ENCODE measurements at regions not wholly inside any gene's neighbourhood (a gene's known extent, or its start where the extent isn't known, plus 50 kb on each side); places are given as distances from the start of the nearest gene placed in this dataset.

DNA sequence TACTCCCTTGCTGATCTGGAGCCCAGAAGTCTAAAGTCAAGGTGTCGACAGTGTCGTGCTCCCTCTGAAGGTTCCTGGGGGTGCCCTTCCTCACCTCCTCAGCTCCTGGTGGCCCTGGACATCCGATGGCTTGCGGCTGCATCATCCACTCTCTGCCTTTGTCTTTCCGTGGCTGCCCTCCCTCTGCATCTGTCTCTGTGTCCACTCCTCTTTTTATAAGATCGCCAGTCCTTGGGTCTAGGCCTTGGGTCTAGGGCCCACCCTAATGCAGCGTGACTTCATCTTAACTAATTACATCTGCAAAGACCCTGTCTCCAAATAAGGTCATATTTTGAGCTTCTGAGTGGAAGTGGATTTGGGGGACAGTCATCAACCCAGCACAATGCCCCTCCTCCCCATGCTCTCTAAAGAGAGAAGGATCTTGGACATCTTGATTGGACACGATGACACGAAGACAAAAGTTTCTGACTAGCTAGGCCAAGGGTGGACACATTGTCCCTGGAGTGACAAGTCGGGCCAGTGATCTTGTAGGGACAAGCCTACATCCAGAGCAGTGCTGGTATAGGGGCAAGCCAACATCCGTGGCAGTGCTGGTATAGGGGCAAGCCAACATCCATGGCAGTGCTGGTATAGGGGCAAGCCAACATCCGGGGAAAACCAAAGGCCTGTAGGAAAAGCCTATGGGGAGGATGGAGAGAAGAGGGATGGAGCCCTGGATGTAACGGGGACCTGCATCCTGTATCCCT is 93.9 kb upstream of the DIO3 start:
- DNase-seq (ENCODE audit: low read depth) = no peak

DNA sequence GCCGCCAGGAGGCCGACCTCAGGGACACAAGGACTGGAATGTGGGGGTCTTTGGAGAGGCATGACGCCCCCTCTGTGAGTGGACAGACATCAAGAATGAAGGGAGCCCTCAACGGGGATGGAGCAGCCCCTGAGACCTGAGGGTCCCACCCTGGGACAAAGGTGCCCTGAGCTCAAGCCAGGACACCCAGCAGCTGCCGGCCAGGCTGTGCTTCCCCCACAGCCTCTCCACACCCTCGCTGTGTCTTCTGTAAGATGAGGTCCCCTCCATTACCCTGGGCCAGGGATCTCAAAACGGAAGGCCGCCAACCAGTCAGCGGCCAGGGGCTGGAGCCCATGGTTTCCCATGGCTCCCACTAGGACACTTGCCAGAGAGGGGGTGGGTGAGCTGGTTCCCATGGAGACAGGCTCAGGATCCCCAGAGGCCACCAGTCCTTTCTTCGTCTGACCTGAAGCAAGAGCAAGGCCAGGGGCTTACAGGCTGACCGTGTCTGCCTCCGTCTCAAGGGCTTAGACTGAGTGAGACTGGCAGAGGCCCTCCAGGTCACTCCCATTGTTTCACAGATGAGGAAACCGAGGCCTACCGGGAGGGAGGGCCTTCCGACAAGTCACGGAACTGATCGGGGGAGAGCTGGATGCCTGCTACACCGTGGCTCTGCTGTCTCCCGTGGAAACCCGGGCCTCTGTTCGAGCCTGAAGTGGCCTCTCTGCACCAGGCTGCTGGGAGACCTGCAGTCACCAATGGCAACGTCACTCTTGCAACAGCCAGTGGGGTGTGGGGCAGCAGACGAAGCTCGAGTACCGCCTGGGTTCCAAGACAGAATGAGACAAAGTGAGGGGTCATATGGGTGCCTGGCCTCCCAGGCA is 91.7 kb upstream of the DIO3 start:
- no peak for DNase-seq (ENCODE audit: low read depth)

DNA sequence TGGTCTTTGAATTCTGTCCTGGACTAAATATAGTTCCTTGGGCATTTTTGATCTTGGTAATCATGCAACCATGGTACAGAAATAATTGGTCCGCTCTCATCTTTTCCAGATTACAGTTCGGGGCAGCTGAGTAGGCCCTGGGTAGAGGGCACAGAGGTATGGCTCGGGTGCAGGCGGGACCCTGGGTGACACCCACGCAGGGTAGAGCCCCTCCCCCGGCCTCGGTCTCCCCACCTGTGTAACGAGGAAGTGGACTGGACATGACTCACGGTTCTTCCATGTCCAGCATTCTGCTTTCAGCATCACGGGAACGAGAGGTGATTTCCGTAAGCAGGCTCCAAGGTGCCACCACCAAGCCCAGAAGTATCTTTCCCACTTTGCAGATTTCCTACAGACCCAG is 91.0 kb upstream of the DIO3 start:
- DNase-seq (ENCODE audit: low read depth) = no peak

DNA sequence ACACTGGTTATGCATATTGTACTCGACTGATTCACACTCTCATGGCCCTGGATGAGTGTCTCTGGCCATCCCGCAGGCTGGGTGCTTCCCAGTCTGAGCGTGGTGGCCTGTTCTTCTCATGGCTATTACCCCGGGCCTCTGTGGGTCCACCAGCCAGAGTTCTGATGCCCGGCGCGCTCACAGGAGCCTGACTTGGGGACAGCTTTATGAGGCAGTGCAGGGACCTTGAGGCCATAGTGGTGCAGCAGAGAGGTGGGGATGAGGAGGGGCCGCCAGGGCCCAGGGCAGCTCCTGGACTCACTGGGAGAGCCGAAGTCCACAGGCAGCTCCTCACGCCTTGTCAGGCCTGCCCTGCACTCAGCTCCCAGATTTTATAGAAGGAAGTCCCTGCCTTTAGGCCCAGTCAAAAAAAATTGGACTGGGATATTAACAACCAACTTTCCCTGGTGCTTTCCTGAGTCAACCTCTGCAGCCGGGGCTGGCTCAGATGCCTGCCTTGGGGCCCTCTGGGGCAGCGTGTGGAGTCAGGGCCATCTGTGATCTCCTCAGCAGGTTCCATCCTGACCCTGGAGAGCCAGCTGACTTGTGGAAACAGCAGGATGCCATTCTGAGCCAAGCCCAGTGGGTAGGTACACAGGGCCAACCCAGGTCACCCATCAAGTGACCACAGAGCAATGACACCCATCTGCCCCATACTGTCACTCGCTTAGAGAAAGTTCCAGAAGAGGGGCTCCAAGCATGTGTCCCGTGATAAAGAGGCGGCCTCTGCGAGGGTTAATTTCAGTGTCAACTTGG is 89.4 kb upstream of the DIO3 start:
- DNase-seq (ENCODE audit: low read depth) = no peak

DNA sequence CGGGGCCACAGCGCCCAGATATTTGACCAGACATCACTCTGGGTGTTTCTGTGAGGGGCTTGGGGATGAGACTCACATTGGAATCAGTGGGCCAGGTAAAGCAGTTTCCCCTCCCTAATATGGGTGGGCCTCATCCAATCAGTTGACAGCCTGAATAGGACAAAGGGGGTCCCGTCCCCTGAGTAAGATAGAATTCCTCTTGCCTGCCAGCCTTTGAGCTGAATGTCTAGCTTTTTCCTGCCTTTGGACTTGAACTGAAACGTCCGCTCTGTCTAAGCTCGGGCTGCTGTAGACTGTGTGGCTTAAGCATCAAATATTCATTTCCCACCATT is 88.8 kb upstream of the DIO3 start:
- no peak for DNase-seq (ENCODE audit: low read depth)

DNA sequence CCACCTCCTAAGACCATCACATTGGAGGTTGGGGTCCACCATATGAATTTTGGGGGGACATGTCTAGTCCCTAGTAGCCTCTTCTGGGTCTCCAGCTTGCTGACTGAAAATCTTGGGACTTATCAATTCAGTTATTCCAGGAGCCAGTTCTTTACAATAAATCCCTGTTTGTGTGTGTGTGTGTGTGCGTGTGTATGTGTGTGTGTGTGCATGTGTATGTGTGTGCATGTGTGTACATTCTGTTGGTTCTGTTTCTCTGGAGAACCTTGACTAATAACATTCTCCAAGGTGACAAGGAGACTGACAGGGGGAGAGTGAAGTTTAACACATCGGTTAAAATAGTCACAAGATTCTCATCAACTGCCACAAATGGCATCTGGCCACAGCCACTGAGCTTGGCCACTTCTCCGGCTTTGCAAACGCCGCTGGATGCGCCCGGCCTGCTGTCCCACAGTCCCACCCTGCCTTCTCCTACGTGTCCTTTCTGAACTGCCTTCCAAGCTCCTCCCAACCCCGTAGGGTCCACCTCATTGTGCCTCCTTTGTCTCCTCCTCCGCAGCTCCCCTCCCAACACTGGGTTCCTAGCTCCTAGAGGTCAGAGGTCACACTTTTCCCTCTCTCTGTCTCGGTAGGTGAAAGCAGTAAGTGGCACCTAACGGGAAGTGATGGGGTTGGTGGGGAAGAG is 88.1 kb upstream of the DIO3 start:
- no peak for DNase-seq (ENCODE audit: low read depth)

DNA sequence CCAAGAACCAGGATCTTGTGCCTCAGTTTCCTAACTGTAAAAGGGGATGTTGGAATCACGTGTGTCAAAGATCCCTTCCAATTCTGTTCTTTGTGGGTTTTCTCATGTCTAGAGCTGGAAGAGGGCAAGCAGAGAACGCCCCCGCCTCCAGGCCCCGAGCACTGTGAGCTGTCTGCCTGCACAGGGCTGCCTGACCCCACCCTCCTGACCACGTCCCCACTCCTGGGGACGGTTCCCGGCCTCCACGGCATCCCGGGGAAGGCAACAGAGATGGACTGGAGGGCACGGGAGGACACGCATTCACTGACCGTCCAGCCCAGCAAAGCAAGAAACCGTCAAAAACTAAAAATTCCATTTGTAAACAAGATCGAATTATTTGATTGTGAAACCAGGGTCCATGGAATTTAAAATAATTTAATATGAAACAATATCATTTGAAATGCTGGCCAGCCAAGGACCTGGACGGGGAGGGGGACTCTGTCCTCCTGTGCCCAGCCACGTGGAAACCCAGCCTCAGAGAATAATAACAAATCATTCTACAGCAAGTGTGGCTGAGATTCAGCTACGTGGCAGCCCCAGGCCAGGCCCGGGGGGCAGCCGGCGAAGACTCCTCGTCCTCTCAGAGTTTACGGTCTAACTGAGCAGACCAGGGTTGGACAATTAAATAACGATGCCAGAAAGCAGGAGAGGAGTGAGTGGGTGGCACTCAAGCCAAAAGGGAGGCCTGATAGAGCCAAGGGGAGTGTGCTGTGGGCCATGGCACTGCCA is 87.3 kb upstream of the DIO3 start:
- no peak for DNase-seq (ENCODE audit: low read depth)

DNA sequence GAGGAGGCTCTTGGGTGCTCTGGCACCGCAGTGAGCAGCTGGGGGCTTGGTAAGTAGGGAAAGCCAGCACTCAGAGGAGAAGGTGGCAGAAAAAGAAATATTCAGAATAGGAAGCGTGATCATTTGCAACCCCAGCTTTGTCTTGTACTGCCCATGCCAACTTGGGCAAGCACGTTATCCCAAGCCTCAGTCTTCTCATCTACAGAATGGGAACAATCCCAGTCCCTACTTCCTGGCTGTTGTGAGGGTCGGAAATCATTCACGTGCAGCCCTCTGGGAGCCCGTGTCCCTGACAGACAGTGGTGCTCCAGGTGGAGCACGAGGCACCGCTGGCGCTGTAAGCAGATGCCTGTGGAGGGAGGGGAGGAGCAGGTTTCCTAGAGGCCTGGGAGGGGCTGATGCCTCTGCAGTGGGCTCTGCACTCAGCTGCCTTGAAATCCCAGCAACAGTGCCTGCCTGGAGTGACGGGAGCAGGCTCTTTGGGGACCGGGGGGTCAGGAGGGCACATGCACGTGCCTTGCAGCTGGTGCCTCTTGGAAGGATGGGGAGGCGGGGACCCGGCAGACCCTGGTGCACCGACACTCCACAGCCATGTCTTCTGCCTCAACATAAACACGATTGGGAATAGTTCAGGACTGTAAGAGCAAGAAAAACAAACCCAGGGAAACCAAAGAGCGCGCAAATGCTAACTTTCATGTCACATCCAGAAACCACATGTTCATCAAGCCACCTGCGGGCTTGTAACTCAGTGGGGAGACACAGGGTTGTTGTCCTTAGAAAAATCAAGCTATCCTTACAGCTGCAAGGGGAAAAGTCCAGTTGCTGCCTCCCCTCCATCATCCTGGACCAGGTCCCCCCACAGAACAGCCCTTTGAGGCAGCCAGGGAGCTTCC is 86.5 kb upstream of the DIO3 start:
- no peak for DNase-seq (ENCODE audit: low read depth)

DNA sequence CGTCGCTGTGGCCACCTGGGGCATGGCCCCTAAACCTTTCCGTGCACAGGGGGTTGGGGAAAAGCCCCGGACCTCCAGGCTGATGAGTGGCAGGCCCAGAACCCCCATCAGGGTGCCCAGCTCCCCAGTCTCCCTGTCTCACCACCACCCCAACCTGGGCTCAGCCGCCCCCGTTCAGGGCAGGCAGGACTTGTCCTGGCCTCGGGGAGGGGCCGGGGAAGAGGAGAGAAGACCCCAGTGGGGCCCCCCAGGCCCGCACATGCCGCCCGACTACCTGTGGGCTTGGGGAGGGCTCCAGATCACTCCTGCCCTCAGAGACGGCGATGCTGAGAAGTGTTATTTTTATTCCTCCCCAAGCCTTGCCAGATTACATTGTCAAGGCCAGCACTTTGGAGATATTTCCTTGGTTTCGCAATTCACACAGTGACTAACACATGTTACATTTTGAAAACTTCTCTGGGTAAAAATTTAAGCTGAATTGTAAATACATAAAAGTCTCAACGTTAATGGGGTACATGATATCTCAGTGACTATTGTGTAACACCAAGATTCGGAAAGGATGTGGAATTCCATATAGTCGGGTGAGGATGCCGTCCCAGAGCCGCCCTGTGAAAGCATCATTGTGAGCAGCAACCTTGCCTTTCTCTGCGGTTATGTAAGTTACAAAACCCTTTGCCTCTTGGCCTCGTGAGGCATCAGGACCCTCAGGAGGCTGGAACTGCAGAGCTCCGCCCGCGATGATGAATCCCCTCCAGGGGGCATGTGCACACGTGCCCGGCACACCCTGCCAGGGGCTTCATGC is 85.6 kb upstream of the DIO3 start:
- no peak for DNase-seq (ENCODE audit: low read depth)

DNA sequence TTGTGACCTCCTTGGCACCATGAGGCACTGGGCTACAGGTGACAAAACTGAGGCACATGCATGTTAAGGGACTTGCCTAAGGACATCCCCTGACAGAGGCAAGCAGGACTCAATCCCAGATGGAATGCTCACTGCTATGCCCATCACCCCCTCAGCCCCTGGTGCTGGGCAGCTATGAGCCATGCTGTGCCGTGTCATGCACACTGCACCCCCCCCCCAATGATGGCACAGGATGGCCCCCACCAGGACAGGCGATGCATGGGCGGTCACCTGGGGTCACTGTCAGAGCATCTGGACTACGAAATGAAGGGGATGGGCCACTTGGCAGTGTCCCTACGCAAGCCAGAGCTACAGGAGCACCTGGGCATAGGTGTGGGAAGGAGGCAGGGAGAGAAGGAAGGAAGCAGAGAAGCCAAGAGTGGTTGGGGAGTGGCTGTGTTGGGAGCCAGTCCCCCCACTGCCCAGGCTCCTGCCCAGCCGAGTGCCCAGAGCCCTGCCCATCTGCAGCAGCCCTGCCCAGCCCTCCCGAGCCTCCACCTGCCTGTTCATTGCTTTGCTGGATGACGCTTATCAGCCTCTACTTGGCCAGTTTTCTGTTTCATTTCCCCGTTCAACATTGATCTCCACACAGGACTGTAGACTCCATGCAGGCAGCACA is 84.9 kb upstream of the DIO3 start:
- DNase-seq (ENCODE audit: low read depth) = no peak

DNA sequence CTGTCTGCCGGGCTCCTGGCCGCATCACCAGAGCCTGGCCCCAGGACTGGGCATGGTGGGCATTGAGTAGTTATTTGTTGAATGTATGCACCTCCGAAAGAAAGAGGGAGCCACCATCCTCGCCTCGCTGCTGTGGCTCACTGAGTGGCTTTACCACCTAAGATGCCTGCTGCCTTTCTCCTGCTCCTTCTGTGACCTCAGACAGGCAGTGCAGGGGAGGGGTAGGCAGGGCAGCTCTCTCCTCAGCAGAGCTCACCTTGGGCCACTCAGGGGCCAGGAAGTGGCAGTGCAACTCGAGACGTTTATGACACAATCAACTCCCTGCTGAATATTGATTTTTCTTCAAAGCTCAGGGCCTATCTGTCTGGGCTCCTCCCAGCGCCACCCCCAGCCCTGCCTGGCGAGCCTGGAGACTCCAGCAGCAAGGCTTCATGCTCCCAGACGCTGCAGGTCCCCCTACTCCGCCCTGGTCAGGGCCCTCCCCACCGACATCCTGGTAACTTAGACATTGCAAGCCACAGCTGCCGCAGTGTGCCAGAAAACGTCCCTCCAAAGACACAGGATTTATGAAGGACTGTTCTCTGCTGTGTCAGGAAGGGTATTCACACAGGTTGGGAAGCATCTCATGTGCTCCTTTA is 84.3 kb upstream of the DIO3 start:
- no peak for DNase-seq (ENCODE audit: low read depth)

DNA sequence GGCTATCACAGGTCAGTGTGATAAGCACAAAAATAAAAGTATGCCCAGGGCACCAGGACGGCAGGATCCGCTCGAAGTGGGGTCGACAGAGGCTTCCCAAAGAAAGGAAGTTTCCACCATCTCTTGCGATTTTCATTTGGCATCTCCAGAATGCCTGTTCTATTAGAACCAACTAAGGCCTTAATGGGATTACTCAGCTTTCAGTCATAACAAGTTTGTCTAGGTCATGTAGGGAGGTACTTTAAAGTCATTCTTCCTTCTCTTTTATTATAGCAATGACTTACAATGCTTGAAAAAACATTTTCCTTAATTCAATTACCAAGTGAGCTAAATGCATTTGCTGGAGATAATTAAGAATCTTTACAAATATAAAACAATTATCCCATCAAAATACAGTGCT is 83.6 kb upstream of the DIO3 start:
- DNase-seq (ENCODE audit: low read depth) = no peak

DNA sequence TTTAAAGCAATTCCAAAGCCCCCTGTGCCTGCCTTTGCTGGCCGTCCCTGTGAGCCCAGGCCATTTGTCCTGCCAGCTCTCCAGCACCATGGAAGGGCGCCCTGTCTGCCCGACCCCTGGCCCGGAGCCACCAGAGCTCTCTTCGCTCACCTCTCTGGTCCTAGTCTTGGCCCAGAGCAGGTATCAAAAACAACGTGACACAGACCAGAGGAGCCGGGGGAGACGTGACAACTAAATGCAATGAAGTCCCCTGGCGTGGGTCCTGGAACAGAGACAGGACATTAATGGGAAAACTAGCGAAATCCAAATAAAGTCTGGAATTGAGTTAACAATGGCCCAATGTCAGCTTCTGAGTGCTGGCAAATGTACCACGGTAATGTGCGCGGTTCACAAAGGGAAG is 83.2 kb upstream of the DIO3 start:
- DNase-seq (ENCODE audit: low read depth) = no peak

DNA sequence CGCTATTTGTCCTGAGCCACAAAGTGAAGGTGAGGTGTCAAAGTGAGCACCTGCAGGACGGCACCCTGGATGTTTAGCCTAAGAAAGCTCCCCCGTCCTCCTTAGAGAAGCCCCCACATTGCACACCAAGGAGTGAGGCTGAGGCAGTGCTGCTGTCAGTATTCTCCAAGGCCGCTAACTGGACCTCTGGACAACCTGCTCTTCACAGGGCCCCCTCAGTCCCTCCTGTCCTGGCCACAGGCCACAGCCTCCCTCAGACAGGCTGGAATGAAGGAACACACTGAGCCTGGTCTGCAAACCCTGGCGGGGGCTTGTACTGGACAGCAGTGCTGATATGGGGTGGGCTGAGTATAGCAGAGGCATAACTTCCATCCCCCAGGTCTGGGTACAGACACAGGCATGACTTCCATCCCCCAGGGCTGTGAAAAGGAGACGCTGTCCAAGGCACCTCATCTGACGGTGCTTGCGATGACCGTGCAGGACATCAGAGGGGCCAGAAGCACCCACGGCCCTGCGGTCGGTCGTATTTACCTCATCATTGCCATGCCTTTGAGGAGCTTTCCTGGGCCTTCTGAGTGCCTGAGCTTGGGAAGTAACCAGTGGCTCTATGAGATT is 82.4 kb upstream of the DIO3 start:
- no peak for DNase-seq (ENCODE audit: low read depth)

DNA sequence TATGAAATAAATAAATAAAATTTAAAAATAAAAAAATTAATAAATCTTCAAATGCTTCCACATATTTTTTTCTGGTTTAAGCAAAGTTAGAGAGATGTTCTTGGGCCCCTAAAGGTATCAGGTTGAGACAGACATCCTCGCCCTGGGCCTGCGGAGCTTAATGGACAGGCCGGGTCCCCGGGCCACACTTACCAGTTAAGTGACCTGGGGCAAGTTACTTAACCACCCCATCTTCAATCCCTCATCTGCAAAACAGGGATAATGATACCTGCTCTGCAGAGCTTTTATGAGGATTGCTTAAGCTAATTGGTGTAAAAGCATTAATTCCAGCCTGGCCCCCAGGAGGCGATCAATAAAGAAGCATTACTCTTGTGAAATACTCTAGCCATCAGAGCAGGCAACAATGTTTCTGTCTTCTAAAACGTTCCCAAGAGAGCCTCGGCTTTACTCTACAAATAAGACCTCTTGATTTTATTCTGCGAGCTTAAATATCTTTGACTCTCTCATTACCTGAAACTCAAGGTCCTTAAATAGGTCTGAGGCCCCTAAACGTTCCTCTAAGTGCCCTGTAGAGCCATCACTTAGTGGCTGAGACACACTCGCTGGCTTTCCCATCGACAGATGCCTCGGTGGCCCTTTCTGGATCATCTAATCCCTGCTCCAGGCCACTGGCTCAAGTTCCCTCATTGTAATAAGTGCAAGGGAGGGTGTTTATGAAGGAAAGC is 81.1 kb upstream of the DIO3 start:
- DNase-seq (ENCODE audit: low read depth) = no peak

DNA sequence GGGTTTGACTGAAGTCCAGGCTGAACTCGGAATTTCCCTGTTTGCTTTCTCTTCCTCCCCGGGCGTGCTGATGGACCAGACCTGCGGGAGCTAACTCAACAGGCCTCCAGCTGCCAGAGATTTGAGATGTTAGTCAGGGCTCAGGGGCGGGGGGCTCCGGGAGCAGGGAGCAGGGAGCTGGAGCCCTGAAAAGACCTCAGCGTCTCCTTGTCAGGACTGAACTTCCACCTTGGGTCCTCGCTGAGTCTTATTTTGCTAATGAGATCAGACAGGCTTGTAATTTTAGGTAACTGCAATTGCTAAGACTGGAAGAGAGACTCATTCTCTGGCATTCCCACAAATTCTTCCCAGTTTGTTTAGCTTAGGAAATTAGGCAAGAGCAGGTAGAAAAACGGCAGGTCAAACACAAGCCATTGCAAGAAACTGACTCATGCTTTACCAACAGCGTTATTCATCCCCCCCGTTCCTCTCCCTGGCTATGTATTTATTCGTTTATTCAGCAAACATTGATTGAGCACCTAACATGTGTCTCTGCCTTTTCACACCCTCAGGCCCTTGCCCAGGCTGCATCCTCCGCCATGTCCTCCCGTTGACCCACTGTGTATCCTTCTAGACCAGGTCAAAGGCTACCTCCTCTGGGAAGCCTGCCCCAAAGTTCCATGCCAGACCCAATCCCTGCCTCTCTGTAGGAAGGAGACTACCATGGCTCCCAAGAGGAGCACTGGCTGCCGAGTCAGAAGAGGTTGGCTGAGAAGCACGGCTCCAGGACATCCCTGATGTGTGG is 80.4 kb upstream of the DIO3 start:
- no peak for DNase-seq (ENCODE audit: low read depth)

DNA sequence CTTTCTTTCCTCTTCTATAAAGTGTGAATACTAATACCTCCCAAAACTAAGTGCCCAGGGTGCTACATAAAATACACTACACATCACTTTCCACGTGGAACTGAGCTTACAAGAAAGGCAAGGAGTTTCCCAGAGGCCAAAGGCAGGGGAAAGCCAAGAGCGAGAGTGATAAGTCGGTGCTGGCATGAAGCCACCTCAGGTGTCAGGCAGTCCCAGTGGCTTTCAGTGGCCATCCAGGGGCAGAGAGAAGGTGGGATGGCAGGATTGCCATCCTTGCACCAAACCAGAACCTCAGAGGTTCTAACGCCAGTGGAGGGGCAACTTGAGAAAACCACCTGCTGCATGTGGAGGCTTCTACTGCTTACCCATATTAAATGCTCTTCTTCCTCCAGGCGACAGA is 79.7 kb upstream of the DIO3 start:
- no peak for DNase-seq (ENCODE audit: low read depth)

All from stimulated activated CD8-positive, alpha-beta memory T cell treated with anti-CD3 and anti-CD28 coated beads, Interleukin-12 subunit alpha, Interleukin-12 subunit beta, amount 100 ng/mL, for 4 hours (primary cell).